HG03457 (cell line): ENCODE measurements at regions not wholly inside any gene's neighbourhood (a gene's known extent, or its start where the extent isn't known, plus 50 kb on each side); places are given as distances from the start of the nearest gene placed in this dataset.
"Not testable (repeated sequence)": the region's sequence is repeated elsewhere in the genome, so short reads cannot be mapped to it uniquely, and the experiment has no call there.

Experiments
- ATAC-seq: cut with Tn5 transposase; IDR thresholded peaks from one replicate; pipeline ENCODE4 v1.9.1; 2021; ENCODE audit warnings: moderate number of reproducible peaks; ENCODE audit not compliant: unreplicated experiment

DNA sequence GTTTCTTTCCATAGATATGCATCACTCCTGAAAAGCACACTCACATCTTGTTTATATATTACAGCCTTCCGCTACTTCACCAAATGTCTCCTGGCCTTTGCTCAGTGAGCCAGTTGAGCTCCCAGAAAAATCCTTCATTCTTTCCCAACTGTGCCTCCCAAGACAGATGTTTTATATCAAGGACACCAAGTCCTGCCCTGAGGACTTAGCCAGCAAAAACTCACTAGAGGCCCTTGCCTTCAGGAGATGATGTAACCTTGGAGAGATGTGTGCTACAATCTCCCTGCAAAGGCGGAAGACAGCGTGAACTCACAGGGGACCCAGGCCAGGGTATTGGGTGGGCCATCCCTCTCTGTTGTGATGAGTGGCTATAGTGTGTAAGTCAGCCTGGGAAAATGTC lies 86.1 kb upstream of the CTAGE1 start:
- no peak for ATAC-seq

DNA sequence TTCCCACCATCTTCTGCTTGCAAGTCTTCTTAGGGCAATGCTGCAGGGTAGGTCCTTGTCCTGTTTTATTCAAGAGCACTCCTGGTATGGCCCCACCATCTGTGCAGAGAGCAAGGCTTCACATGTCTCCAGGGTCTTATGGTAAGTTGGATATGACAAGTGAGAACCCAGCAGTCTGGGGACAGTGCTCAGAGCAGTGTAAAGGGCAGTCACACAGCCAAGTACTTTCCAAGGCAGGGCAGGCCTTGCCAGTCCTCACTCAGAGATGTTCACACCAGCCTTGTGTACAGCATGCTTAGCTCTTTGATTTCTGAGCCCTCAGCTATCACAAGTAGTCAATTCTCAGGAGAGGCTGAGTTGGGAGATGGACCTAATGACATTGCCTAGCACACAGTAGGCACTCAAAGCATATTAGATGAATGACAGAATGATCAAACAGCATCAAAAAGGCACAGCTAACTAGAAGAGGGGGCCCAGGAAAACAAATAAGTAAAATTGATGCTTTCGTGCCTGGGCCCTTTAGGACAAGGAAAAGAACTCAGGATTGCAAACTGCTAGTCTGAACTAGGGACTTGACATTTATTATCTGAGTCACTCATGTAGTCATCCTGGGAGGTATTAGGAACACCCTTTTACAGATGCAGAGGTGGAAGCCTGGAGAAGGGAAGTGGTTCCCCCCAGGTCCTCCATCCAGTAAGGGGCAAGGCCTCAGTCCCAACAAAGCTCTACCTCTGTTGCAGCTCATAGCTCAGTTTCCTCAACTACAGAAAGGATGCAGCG lies 86.7 kb upstream of the CTAGE1 start:
- ATAC-seq: no peak

DNA sequence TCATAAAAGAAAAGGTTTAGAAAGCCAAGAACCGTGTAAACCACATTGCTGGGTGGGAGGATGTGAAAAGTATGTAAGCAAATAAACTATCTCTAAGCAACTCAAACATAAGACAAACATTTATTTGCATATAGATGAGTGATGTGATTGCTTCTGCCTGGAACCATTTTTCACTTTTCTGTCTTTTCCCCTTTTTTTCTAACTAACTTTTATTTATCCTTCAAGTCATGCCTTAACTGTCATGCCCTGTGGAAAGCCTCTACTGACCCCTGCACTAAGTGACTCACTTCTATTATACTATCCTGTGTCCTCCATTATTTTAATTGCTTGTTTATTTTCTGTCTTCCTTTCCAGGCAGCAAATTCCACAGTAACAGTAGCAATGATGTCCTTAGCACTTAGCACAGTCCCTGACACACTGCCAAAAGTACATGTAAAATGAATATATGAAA lies 87.5 kb upstream of the CTAGE1 start:
- no peak for ATAC-seq

DNA sequence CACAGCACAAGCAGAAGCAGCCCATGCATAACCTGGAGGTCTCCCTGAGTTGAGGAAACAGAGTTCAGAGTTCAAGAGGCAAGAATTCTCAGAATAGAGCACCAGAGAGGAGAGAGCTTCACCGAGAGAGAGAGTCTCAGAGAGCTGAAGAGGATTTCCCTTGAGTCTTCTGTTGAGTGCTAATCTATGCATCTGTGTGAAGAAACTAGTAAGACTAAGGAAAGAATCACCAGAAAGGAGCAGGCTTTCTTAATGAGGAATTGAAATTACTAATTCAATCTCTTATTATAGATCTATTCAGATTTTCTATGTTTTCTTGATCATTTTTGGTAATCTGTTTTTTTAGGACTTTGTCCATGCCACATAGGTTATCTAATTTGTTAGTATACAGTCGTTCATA lies 89.3 kb upstream of the CTAGE1 start:
- ATAC-seq: no peak

DNA sequence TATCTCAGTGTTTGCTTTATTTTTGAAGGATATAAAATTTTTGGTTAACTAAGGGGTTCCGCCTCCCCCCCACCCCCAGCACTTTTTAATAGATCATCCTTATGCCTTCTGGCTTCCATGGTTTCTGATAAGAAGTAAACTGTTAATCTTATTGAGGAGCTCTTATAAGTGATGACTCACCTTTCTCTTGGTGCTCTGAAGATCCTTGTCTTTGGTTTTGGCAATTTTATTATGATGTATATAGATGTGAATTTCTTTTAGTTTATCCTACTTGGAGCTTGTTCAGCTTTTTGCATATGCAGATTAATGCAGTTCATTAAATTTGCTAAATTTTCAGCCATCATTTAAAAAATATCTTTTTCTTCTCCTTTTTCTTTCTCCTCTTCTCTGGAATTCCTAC lies 91.7 kb upstream of the CTAGE1 start:
- ATAC-seq: no peak

DNA sequence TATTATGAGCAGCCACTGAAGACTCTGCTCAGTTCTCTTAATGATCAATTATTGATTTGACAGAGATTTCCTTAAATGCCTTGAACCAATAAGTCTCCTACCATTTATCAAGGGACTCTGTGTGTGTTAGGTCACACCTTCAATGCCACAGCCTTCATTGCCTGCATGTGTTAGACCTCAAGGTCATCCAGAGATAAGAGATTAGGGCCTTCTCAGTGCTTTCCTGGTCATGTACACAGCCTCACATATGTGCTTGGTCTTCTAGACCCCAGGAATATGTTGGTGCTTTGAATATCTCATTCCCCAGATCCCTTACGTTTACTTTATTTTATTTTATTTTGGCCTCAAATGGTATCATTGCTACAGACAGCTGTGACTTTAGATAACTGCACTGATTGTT lies 93.0 kb upstream of the CTAGE1 start:
- ATAC-seq: no peak

DNA sequence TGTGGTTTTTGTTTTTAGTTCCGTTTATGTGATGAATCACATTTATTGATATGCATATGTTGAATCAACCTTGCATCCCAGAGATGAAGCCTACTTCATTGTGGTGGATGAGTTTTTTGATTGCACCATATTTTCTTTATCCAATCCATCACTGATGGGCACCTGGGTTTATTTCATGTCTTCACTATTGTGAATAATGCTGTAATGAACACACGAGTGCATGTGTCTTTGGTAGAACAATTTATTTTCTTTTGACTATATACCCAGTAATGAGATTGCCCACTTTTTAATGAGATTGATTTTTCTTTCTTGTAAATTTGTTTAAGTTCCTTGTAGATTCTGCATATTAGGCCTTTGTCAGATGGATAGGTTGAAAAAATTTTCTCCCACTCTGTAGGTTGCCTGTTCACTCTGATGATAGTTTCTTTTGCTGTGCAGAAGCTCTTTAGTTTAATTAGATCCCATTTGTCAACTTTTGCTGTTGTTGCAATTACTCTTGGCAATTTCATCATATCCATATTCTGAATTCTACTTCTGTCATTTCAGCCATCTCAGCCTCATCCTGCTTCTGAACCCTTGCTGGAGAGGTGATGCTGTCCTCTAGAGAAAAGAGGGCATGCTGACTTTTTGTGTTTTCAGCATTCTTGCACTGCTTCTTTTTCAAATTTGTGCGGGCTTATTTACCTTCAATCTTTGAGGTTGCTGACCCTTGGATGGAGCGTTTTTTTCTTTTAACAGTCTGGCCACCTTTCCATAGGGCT lies 96.2 kb upstream of the CTAGE1 start:
- ATAC-seq: no peak

DNA sequence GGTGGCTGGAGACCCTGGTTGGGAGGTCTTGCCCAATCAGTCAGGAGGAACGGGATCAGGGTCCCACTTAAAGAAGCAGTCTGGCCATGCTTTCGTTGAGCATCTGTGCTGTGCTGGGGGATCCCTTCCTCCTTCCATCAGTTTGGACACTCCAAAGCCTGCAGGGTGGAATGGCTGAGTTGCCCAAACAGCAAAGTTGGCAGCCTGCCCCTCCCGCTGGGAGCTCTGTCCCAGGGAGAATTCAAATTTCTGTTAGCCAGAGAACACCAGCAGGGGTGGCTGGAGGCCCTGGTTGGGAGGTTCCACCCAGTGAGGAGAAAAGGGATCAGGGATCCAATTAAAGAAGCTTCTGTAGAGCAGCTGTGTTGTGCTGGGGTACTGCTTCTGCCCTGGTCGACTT lies 96.9 kb upstream of the CTAGE1 start:
- ATAC-seq: no peak

DNA sequence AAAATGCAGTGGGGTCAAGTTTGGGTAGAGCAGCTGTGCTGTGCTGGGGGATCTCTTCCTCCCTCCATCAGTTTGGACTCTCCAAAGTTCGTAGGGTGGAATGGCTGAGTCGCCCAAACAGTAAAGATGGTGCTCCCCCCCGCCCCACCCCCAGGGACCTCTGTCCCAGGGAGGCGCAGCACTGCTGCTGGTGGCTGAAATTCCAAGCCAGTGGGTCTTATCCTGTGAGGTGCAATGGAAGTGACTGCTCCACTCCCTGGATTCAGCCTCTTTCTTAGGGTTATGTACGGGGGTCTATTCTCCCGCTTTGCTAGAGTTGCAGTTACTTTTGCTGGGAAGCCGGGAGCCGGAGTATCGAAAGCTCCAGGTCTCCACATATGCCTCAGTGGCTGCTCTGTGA lies 97.5 kb upstream of the CTAGE1 start:
- no peak for ATAC-seq

DNA sequence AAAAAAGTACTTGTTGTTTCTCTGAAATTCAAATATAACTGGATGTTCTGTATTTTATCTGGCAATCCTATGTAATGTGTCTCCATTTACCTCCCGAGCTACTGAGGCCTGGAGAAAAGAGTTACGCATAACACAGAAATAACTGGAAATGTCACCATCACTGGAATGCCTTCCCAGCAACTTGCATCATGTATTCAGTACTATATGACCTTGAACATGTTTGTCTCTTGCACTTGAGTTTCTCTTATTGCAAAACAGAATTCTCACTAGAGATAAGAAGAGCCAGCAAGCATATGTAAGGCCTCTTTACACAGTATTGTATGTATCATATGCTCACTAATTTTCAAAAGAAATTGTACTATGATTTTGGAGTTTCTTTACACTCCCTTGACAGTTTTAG lies 99.6 kb upstream of the CTAGE1 start:
- no peak for ATAC-seq

DNA sequence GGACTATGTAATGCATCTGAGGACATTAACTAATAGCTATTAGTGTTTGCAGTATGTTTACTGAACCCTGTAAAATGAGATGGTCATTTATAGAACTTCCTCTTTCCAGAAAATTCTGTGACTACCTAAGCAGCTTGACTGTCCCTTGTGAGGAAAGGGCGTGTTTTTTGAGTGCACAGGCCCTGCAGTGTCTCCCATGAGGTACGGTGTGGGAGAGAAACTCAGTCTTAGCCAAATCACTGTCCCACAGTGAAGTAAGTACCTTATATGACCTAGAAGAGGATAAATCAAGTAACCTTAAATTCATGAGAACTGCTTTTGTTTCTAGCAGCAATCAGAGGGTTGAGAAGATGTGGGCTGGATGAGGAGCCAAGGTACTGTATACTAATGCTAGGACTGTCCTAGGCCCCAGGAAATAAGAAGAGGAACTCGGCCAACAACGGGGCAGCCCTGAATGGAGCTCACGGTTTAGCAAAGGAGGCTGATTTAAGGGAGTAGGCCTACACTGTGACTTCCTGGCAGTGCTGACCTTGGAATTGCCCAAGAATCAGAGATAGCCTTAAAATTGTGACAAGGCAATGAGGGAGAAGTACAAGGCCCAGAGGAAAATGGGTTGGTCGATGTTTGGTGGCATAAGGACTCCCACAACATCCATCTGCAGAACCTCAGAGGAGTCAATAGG lies 103.5 kb upstream of the CTAGE1 start:
- no peak for ATAC-seq

DNA sequence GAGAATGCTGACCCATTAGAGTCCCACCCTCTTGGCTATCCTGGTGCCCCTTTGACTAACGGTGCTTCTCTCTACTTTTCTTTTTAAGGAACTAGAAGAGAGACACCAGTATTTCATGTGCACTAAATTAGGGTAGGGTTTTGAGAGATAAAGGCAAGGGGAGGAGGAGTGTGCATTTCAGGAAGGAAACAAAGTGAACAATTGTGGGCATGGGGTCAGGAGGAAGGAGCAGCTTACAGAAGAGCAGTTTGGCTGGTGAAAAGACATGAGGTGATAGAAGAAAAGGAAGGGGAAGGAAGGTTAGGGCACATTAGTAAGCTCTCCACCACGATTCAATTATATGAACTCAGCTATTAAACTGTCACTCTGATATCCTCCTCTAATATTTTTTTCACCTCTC lies 105.8 kb upstream of the CTAGE1 start:
- ATAC-seq: no peak

DNA sequence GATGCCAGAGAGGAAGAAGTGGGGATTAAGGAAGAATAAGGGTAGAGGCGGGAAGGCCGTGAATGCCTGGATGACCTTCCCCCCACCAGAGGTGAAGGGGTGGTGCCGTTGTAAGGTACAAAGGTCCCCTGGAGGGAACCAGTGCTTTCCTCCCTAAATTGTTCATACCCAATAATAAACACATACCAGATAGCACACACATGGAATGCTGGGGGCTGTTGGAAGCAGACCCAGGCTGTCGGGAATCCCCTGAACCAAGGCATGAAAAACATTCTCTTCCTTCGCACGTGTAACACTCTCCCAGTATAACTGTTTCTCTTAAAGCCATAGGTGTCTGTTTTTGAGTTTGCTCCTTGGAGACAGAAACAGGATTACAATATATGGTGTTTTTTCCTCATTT lies 107.1 kb upstream of the CTAGE1 start:
- ATAC-seq: no peak

DNA sequence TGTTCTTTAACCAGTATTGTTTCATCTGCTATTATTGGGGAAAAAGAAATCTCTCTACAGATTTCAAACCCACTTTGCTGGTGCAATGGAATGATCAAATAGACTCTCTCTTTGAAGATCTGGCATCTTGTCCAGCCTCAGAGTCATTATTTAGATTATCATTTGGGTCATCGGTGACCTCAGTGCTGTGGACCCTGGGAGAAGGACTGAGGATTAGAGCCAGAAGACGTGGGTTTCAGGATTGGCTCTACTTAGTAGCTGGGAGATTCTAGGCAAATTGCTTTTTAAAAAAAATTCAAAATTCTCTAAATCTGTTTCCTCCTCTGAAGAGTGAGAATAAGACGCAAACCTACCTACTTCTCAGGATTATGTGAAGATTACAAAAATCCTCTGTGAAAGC lies 107.6 kb upstream of the CTAGE1 start:
- no peak for ATAC-seq

DNA sequence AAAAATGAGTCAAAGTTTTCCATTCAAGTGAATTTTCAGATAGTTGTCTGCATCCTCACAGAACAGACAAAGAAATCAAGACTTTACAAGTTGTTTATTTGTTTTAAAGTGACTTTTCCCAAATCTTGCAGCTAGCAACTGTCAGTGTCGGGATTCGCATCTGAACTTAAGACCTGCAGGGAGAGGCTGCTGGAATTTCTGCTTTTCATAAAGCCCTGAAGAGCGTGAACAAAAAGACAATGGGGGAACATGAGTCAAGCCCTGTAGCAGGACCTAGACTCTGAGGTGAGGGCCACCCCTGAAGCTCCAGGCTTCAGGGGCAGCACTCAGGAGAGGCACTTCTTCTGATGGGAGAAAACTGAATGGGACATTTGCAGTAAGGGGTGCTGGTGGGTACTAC lies 108.2 kb upstream of the CTAGE1 start:
- no peak for ATAC-seq

DNA sequence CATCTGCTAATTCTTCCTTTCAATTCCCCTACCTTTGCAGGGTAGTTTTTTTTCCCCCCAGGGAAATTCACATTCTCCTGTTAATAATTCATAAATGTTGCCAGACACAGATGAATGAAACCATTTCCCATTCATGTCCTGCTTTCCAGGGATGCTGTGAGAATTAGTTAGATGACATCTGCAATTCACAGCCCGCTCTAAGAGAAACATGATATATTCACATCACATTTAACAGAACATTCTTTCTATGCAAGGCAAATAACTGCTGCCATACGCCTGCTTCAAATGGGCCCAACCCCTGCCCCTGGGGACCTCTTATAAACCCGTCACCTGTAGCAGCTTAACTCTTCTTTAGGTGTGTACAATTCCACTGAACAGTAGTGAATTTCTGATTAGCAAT lies 110.6 kb upstream of the CTAGE1 start:
- ATAC-seq: no peak

DNA sequence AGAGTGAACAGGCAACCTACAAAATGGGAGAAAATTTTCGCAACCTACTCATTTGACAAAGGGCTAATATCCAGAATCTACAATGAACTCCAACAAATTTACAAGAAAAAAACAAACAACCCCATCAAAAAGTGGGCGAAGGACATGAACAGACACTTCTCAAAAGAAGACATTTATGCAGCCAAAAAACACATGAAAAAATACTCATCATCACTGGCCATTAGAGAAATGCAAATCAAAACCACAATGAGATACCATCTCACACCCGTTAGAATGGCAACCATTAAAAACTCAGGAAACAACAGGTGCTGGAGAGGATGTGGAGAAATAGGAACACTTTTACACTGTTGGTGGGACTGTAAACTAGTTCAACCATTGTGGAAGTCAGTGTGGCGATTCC lies 117.0 kb upstream of the CTAGE1 start:
- ATAC-seq: not testable (repeated sequence)

DNA sequence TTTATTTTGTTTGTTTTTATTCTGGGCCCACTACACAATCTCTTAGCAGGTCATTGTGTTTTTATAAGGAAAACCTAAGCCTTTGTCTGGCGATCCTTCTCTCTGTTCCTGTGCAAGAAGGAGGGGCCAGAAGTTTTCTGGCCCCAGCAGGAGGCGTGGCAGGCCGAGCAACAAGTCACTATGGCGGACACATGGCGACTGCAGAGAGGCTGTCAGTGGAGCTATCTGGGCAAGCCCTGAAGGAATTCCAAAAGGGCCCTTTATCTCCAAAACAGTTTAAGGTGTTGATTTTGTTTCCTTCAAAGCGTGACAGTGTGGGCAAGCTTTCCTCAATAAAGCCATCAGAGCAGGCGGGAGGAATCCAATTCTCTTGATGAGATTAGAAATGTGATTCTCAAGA lies 118.8 kb upstream of the CTAGE1 start:
- ATAC-seq: no peak

DNA sequence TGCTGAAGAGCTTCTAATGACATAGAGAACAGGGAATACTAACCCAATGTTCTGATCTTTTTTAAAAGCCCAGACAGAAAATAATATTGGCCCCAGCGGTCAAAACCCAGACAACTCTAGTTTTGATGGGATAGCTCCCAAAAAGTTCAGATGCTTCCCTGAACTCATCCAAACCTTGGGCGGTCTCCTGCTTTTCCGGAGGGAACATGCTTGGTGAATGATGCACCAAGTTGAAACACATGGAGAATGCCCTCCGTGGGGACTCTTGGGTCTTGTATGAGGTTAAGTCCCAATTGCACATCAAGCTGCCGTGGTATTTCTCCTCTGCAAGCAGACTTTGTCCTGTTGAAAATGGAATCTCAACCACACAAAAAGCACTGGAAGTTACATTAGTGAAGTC lies 120.7 kb upstream of the CTAGE1 start:
- no peak for ATAC-seq

DNA sequence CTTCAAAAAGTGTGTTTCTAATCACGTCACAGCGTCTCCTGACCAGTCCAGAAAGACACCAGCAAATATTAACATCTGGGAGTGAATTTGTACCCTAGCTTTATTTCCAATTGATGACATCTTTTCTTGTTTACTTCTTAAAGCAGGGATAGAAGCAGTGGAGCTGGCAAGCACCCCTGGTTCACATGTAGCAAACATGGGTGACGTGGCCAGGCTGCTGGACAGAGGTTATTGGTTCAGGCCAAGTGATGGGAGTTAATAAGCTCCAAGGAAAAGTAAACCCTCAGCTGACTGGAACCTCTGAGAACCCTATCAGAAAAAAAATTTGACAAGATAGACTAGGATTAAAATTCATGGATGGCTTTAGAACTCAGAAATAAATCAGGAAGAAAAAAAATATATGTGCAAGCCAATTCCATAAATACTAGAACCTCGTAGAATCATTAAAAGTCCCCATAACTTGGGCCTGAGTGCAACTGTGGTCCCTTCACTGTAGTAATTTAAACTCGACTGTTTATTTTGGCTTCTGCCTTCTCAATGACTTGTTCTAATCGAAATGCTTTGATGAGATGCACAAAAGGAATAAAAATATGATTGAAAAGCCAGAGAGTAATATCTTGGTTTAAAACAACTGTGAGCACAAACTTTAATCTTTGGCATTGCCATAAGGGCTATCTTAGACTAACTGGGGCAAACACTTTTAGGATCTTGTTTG lies 121.5 kb upstream of the CTAGE1 start:
- no peak for ATAC-seq

DNA sequence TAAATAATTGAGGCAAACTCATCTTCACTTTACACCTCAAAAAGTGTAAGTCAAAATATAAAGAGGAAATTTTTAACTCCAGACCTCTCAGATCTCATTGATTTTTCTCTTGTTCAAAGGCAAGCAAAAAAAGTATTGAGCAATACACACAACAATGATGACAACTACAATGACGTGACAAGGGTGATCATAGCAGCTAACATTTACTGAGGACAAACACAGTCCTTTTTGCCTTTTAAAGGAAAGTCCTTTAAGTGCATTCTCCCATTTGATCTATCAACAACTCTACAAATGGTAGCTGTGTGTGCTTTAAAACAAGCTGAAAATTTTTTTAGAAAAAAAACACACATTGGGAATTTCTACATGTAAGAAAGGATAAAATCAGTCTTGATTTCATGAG lies 123.5 kb upstream of the CTAGE1 start:
- no peak for ATAC-seq
